WTC11 (cell line): ENCODE measurements at regions not wholly inside any gene's neighbourhood (a gene's known extent, or its start where the extent isn't known, plus 50 kb on each side); places are given as distances from the start of the nearest gene placed in this dataset.

Experiments used
- ATAC-seq: fragments of 200-7000 bp; cut with Tn5 transposase; 2 replicates; pipeline ENCODE4 v1.10.0; 2021; ENCODE audit warnings: mild to moderate bottlenecking, moderate library complexity
- CTCF ChIA-PET: fragments of 300-600 bp; sonication (Branson Sonifier 250); formaldehyde crosslinking; loops from one replicate; lab custom pipeline; 2021; ENCODE audit warnings: antibody characterized with exemption; lab: Charles Lee
- POLR2A ChIA-PET: fragments of 350-600 bp; sonication (Branson Sonifier 250); formaldehyde crosslinking; loops from one replicate; lab custom pipeline; 2021; ENCODE audit warnings: antibody characterized with exemption; lab: Charles Lee
- DNase-seq: peaks from one replicate; pipeline ENCODE4 v3.0.0; 2021; ENCODE audit warnings: low spot score
- H3K27ac Mint-ChIP-seq: 2 replicates; pipeline ENCODE4 v1.8.0; 2021; ENCODE audit warnings: mixed read lengths
- H3K27me3 Mint-ChIP-seq: 2 replicates; pipeline ENCODE4 v1.8.0; 2021; ENCODE audit warnings: low read depth, mild to moderate bottlenecking, moderate library complexity, mixed read lengths
- H3K36me3 Mint-ChIP-seq: 2 replicates; pipeline ENCODE4 v1.8.0; 2021; ENCODE audit warnings: mixed read lengths
- H3K4me1 Mint-ChIP-seq: 2 replicates; pipeline ENCODE4 v1.8.0; 2022; ENCODE audit warnings: mixed read lengths
- H3K4me3 Mint-ChIP-seq: 2 replicates; pipeline ENCODE4 v1.8.0; 2021; ENCODE audit warnings: mild to moderate bottlenecking, moderate library complexity, mixed read lengths
- H3K9me3 Mint-ChIP-seq: 2 replicates; pipeline ENCODE4 v1.8.0; 2021; ENCODE audit warnings: mixed read lengths
- AFF4 ChIP-seq: sonication (generic); formaldehyde crosslinking; IDR thresholded peaks from 2 replicates; pipeline ENCODE4 v1.8.1; 2023; ENCODE audit warnings: mild to moderate bottlenecking, missing genetic modification reagents, borderline replicate concordance
- ESRRA ChIP-seq: sonication (generic); formaldehyde crosslinking; IDR thresholded peaks from 2 replicates; pipeline ENCODE4 v1.8.1; 2022; ENCODE audit warnings: mild to moderate bottlenecking, missing genetic modification reagents, borderline replicate concordance
- FOXJ3 ChIP-seq: sonication (generic); formaldehyde crosslinking; IDR thresholded peaks from 2 replicates; pipeline ENCODE4 v1.9.0; 2021; ENCODE audit warnings: missing genetic modification reagents, mild to moderate bottlenecking, borderline replicate concordance
- FOXK1 ChIP-seq: sonication (generic); formaldehyde crosslinking; IDR thresholded peaks from 2 replicates; pipeline ENCODE4 v1.8.0; 2022; ENCODE audit warnings: mild to moderate bottlenecking, moderate library complexity, missing genetic modification reagents
- GABPB1 ChIP-seq: sonication (generic); formaldehyde crosslinking; IDR thresholded peaks from 2 replicates; pipeline ENCODE4 v1.8.1; 2023; ENCODE audit warnings: mild to moderate bottlenecking, missing genetic modification reagents
- JAZF1 ChIP-seq: fragments of 250-450 bp; sonication (Bioruptor Pico); IDR thresholded peaks from 2 replicates; pipeline ENCODE4 v1.9.0; 2021; ENCODE audit warnings: moderate library complexity, mild to moderate bottlenecking, inconsistent platforms
- MYBL2 ChIP-seq: sonication (generic); formaldehyde crosslinking; IDR thresholded peaks from 2 replicates; pipeline ENCODE4 v1.8.1; 2023; ENCODE audit warnings: mild to moderate bottlenecking, moderate library complexity, missing genetic modification reagents
- NR1H2 ChIP-seq: sonication (generic); formaldehyde crosslinking; IDR thresholded peaks from 2 replicates; pipeline ENCODE4 v1.9.0; 2021; ENCODE audit warnings: mild to moderate bottlenecking, moderate library complexity, missing genetic modification reagents
- NR3C1 ChIP-seq: sonication (generic); formaldehyde crosslinking; conservative IDR thresholded peaks from 2 replicates; pipeline ENCODE4 v1.8.1; 2023; ENCODE audit warnings: low read depth, mild to moderate bottlenecking, missing genetic modification reagents
- TCF7 ChIP-seq: sonication (generic); formaldehyde crosslinking; IDR thresholded peaks from 2 replicates; pipeline ENCODE4 v1.8.0; 2022; ENCODE audit warnings: mild to moderate bottlenecking, low read depth, missing genetic modification reagents, moderate library complexity
- ZNF121 ChIP-seq: sonication (generic); formaldehyde crosslinking; IDR thresholded peaks from 2 replicates; pipeline ENCODE4 v1.8.0; 2023; ENCODE audit warnings: missing genetic modification reagents
- ZNF219 ChIP-seq: sonication (generic); formaldehyde crosslinking; IDR thresholded peaks from 2 replicates; pipeline ENCODE4 v1.8.0; 2023; ENCODE audit warnings: missing genetic modification reagents, mild to moderate bottlenecking, borderline replicate concordance
- ZNF532 ChIP-seq: fragments of 250-450 bp; sonication (Bioruptor Pico); IDR thresholded peaks from 2 replicates; pipeline ENCODE4 v1.9.0; 2021; ENCODE audit warnings: mild to moderate bottlenecking, borderline replicate concordance
- TF ChIP-seq, protein P1 (sequence below): sonication (generic); formaldehyde crosslinking; IDR thresholded peaks from 2 replicates; pipeline ENCODE4 v1.8.1; 2022; ENCODE audit warnings: low read depth, missing genetic modification reagents, borderline replicate concordance
- TF ChIP-seq, protein P2 (sequence below): sonication (generic); formaldehyde crosslinking; IDR thresholded peaks from 2 replicates; pipeline ENCODE4 v1.8.0; 2022; ENCODE audit warnings: mild to moderate bottlenecking, missing genetic modification reagents
- TF ChIP-seq, protein P3 (sequence below): sonication (generic); formaldehyde crosslinking; IDR thresholded peaks from 2 replicates; pipeline ENCODE4 v1.8.0; 2022; ENCODE audit warnings: mild to moderate bottlenecking, missing genetic modification reagents
- TF ChIP-seq, protein P4 (sequence below): sonication (generic); formaldehyde crosslinking; IDR thresholded peaks from 2 replicates; pipeline ENCODE4 v1.8.0; 2023; ENCODE audit warnings: missing genetic modification reagents, mild to moderate bottlenecking, borderline replicate concordance
- TF ChIP-seq, protein P5 (sequence below): sonication (generic); formaldehyde crosslinking; IDR thresholded peaks from 2 replicates; pipeline ENCODE4 v1.8.0; 2022; ENCODE audit warnings: mild to moderate bottlenecking, missing genetic modification reagents

DNA sequence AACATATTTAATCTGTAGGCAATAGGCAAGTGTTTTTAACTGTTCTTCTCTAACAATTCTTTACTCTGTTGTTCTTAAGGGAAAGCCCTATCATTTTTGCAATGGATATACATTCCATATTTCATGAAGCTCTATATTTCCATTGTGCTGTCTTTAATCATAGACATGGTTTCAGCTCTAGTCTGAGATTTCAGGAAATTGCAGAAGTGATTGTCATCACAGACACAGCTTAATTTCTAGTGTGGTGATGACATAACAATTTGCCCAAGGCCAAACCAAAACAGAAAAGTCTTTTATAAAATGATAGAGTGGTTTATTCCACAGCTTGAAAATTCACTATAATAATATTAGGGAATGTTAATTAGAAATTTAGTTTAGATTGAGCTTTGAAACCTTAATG is 494.1 kb upstream of the SEMA3A start:
- H3K4me3 Mint-ChIP-seq = no peak overlapping the region
- CTCF ChIA-PET = no interaction called here
- no peaks in the 10 kb centered on the region for H3K27me3 Mint-ChIP-seq
- no peaks in the 10 kb centered on the region for H3K4me1 Mint-ChIP-seq
- no peak for TF ChIP-seq TCF7 (CRISPR knock-in tag)
- TF ChIP-seq ZNF532 (CRISPR knock-in tag) = no peak
- TF ChIP-seq NR1H2 (CRISPR knock-in tag) = no peak
- TF ChIP-seq, protein P1, sequence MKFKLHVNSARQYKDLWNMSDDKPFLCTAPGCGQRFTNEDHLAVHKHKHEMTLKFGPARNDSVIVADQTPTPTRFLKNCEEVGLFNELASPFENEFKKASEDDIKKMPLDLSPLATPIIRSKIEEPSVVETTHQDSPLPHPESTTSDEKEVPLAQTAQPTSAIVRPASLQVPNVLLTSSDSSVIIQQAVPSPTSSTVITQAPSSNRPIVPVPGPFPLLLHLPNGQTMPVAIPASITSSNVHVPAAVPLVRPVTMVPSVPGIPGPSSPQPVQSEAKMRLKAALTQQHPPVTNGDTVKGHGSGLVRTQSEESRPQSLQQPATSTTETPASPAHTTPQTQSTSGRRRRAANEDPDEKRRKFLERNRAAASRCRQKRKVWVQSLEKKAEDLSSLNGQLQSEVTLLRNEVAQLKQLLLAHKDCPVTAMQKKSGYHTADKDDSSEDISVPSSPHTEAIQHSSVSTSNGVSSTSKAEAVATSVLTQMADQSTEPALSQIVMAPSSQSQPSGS (CRISPR knock-in tag) = no peak
- TF ChIP-seq GABPB1 (CRISPR knock-in tag) = no peak
- no peak for TF ChIP-seq JAZF1 (CRISPR knock-in tag)
- TF ChIP-seq NR3C1 (CRISPR knock-in tag) = no peak
- TF ChIP-seq FOXK1 (CRISPR knock-in tag) = no peak
- TF ChIP-seq, protein P2, sequence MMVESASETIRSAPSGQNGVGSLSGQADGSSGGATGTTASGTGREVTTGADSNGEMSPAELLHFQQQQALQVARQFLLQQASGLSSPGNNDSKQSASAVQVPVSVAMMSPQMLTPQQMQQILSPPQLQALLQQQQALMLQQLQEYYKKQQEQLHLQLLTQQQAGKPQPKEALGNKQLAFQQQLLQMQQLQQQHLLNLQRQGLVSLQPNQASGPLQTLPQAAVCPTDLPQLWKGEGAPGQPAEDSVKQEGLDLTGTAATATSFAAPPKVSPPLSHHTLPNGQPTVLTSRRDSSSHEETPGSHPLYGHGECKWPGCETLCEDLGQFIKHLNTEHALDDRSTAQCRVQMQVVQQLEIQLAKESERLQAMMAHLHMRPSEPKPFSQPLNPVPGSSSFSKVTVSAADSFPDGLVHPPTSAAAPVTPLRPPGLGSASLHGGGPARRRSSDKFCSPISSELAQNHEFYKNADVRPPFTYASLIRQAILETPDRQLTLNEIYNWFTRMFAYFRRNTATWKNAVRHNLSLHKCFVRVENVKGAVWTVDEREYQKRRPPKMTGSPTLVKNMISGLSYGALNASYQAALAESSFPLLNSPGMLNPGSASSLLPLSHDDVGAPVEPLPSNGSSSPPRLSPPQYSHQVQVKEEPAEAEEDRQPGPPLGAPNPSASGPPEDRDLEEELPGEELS (CRISPR knock-in tag) = no peak
- no peak for TF ChIP-seq ESRRA
- no peak for TF ChIP-seq FOXJ3 (CRISPR knock-in tag)
- TF ChIP-seq, protein P3, sequence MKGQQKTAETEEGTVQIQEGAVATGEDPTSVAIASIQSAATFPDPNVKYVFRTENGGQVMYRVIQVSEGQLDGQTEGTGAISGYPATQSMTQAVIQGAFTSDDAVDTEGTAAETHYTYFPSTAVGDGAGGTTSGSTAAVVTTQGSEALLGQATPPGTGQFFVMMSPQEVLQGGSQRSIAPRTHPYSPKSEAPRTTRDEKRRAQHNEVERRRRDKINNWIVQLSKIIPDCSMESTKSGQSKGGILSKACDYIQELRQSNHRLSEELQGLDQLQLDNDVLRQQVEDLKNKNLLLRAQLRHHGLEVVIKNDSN (CRISPR knock-in tag) = no peak
- TF ChIP-seq AFF4 = no peak
- no peak for ATAC-seq
- H3K36me3 Mint-ChIP-seq = no peaks in the 10 kb centered on the region
- POLR2A ChIA-PET = no interaction called here
- no peak overlapping the region for H3K27ac Mint-ChIP-seq
- peaks cover 5% of the 10 kb centered on the region for H3K9me3 Mint-ChIP-seq
- DNase-seq = no peak

- DNase-seq (no peak), ATAC-seq (no peak)
- Mint-ChIP-seq H3K36me3 (no peaks in the 10 kb centered on the region), H3K4me1 (no peaks in the 10 kb centered on the region), H3K9me3 (peaks cover 5% of the 10 kb centered on the region), H3K4me3 (no peak overlapping the region), H3K27me3 (no peaks in the 10 kb centered on the region), H3K27ac (no peak overlapping the region)
- CTCF ChIA-PET = no interaction called here
- POLR2A ChIA-PET = no interaction called here
- TF ChIP-seq, protein P4, sequence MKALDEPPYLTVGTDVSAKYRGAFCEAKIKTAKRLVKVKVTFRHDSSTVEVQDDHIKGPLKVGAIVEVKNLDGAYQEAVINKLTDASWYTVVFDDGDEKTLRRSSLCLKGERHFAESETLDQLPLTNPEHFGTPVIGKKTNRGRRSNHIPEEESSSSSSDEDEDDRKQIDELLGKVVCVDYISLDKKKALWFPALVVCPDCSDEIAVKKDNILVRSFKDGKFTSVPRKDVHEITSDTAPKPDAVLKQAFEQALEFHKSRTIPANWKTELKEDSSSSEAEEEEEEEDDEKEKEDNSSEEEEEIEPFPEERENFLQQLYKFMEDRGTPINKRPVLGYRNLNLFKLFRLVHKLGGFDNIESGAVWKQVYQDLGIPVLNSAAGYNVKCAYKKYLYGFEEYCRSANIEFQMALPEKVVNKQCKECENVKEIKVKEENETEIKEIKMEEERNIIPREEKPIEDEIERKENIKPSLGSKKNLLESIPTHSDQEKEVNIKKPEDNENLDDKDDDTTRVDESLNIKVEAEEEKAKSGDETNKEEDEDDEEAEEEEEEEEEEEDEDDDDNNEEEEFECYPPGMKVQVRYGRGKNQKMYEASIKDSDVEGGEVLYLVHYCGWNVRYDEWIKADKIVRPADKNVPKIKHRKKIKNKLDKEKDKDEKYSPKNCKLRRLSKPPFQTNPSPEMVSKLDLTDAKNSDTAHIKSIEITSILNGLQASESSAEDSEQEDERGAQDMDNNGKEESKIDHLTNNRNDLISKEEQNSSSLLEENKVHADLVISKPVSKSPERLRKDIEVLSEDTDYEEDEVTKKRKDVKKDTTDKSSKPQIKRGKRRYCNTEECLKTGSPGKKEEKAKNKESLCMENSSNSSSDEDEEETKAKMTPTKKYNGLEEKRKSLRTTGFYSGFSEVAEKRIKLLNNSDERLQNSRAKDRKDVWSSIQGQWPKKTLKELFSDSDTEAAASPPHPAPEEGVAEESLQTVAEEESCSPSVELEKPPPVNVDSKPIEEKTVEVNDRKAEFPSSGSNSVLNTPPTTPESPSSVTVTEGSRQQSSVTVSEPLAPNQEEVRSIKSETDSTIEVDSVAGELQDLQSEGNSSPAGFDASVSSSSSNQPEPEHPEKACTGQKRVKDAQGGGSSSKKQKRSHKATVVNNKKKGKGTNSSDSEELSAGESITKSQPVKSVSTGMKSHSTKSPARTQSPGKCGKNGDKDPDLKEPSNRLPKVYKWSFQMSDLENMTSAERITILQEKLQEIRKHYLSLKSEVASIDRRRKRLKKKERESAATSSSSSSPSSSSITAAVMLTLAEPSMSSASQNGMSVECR (CRISPR knock-in tag) = no peak
- TF ChIP-seq MYBL2 (CRISPR knock-in tag) (no peak), ZNF219 (CRISPR knock-in tag) (no peak), NR1H2 (CRISPR knock-in tag) (no peak), ZNF121 (no peak)
- TF ChIP-seq, protein P5, sequence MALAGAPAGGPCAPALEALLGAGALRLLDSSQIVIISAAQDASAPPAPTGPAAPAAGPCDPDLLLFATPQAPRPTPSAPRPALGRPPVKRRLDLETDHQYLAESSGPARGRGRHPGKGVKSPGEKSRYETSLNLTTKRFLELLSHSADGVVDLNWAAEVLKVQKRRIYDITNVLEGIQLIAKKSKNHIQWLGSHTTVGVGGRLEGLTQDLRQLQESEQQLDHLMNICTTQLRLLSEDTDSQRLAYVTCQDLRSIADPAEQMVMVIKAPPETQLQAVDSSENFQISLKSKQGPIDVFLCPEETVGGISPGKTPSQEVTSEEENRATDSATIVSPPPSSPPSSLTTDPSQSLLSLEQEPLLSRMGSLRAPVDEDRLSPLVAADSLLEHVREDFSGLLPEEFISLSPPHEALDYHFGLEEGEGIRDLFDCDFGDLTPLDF = no peak
These were observed 491.8 kb upstream of the SEMA3A start for GRCh38 chr7:84686373-84686772.
